HepG2 (cell line): ENCODE measurements at regions not wholly inside any gene's neighbourhood (a gene's known extent, or its start where the extent isn't known, plus 50 kb on each side); places are given as distances from the start of the nearest gene placed in this dataset.

Experiments
- ARHGAP35 ChIP-seq: sonication (generic); formaldehyde crosslinking; IDR thresholded peaks from 2 replicates; pipeline ENCODE4 v1.9.0; 2022; ENCODE audit warnings: mild to moderate bottlenecking, inconsistent platforms, moderate library complexity, missing genetic modification reagents, borderline replicate concordance
- ATF3 ChIP-seq: sonication (generic); formaldehyde crosslinking; IDR thresholded peaks from 2 replicates; pipeline ENCODE4 v1.4.0; 2020; ENCODE audit warnings: missing genetic modification reagents
- ESRRA ChIP-seq: sonication (generic); formaldehyde crosslinking; IDR thresholded peaks from 2 replicates; pipeline ENCODE4 v1.5.1; 2020; ENCODE audit warnings: mild to moderate bottlenecking, low read depth, missing genetic modification reagents
- PCBP1 ChIP-seq: fragments of 200-400 bp; formaldehyde crosslinking; IDR thresholded peaks from 2 replicates; pipeline ENCODE4 v1.6.1; 2017; ENCODE audit warnings: mild to moderate bottlenecking, low read depth, low read length, borderline replicate concordance
- ZNF615 ChIP-seq: sonication (generic); formaldehyde crosslinking; IDR thresholded peaks from 2 replicates; pipeline ENCODE4 v1.5.0; 2020; ENCODE audit warnings: mild to moderate bottlenecking, missing genetic modification reagents, borderline replicate concordance
- TF ChIP-seq, protein P1 (sequence below): sonication (generic); formaldehyde crosslinking; IDR thresholded peaks from 2 replicates; pipeline ENCODE4 v1.4.0; 2020; ENCODE audit warnings: missing genetic modification reagents, borderline replicate concordance
- TF ChIP-seq, protein P2 (sequence below): sonication (generic); formaldehyde crosslinking; IDR thresholded peaks from 2 replicates; pipeline ENCODE4 v1.5.0; 2020; ENCODE audit warnings: missing genetic modification reagents
- TF ChIP-seq, protein P3 (sequence below): fragments of 450-650 bp; IDR thresholded peaks from 2 replicates; pipeline ENCODE4 v1.6.1; 2017; ENCODE audit warnings: mild to moderate bottlenecking

- TF ChIP-seq, protein P1, sequence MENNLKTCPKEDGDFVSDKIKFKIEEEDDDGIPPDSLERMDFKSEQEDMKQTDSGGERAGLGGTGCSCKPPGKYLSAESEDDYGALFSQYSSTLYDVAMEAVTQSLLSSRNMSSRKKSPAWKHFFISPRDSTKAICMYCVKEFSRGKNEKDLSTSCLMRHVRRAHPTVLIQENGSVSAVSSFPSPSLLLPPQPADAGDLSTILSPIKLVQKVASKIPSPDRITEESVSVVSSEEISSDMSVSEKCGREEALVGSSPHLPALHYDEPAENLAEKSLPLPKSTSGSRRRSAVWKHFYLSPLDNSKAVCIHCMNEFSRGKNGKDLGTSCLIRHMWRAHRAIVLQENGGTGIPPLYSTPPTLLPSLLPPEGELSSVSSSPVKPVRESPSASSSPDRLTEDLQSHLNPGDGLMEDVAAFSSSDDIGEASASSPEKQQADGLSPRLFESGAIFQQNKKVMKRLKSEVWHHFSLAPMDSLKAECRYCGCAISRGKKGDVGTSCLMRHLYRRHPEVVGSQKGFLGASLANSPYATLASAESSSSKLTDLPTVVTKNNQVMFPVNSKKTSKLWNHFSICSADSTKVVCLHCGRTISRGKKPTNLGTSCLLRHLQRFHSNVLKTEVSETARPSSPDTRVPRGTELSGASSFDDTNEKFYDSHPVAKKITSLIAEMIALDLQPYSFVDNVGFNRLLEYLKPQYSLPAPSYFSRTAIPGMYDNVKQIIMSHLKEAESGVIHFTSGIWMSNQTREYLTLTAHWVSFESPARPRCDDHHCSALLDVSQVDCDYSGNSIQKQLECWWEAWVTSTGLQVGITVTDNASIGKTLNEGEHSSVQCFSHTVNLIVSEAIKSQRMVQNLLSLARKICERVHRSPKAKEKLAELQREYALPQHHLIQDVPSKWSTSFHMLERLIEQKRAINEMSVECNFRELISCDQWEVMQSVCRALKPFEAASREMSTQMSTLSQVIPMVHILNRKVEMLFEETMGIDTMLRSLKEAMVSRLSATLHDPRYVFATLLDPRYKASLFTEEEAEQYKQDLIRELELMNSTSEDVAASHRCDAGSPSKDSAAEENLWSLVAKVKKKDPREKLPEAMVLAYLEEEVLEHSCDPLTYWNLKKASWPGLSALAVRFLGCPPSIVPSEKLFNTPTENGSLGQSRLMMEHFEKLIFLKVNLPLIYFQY (CRISPR knock-in tag): no peak
- TF ChIP-seq, protein P2, sequence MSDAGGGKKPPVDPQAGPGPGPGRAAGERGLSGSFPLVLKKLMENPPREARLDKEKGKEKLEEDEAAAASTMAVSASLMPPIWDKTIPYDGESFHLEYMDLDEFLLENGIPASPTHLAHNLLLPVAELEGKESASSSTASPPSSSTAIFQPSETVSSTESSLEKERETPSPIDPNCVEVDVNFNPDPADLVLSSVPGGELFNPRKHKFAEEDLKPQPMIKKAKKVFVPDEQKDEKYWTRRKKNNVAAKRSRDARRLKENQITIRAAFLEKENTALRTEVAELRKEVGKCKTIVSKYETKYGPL (CRISPR knock-in tag): no peak
- TF ChIP-seq ZNF615 (no peak), ARHGAP35 (no peak), ESRRA (CRISPR knock-in tag) (no peak), PCBP1 (no peak), ATF3 (CRISPR knock-in tag) (no peak)
- TF ChIP-seq, protein P3, sequence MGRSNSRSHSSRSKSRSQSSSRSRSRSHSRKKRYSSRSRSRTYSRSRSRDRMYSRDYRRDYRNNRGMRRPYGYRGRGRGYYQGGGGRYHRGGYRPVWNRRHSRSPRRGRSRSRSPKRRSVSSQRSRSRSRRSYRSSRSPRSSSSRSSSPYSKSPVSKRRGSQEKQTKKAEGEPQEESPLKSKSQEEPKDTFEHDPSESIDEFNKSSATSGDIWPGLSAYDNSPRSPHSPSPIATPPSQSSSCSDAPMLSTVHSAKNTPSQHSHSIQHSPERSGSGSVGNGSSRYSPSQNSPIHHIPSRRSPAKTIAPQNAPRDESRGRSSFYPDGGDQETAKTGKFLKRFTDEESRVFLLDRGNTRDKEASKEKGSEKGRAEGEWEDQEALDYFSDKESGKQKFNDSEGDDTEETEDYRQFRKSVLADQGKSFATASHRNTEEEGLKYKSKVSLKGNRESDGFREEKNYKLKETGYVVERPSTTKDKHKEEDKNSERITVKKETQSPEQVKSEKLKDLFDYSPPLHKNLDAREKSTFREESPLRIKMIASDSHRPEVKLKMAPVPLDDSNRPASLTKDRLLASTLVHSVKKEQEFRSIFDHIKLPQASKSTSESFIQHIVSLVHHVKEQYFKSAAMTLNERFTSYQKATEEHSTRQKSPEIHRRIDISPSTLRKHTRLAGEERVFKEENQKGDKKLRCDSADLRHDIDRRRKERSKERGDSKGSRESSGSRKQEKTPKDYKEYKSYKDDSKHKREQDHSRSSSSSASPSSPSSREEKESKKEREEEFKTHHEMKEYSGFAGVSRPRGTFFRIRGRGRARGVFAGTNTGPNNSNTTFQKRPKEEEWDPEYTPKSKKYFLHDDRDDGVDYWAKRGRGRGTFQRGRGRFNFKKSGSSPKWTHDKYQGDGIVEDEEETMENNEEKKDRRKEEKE: no peak
- TF ChIP-seq, all 625 proteins: peak for 0
Observed at GRCh38 chr21:27034796-27035195, 67.9 kb upstream of the ADAMTS5 start (continued).
